ENCODE measurements at regions not wholly inside any gene's neighbourhood (a gene's known extent, or its start where the extent isn't known, plus 50 kb on each side); places are given as distances from the start of the nearest gene placed in this dataset.

DNA sequence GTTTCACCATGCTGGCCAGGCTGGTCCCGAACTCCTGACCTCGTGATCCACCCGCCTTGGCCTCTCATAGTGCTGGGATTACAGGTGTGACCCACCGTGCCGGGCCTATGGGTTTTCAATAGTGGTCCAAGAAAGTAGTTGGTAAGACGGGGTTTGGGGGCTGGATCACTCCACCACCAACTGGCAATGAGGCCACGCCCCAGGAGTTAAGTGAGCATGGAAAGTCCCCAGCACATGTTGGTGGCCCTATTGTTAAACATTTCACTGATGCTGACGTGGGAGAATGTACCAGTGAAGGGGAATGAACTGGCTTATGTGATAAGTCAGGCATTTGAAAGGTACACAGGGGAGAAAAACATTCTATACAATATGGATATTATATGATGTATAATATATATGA is 80.4 kb downstream of the CHRD start:
- TF ChIP-seq, protein P1, sequence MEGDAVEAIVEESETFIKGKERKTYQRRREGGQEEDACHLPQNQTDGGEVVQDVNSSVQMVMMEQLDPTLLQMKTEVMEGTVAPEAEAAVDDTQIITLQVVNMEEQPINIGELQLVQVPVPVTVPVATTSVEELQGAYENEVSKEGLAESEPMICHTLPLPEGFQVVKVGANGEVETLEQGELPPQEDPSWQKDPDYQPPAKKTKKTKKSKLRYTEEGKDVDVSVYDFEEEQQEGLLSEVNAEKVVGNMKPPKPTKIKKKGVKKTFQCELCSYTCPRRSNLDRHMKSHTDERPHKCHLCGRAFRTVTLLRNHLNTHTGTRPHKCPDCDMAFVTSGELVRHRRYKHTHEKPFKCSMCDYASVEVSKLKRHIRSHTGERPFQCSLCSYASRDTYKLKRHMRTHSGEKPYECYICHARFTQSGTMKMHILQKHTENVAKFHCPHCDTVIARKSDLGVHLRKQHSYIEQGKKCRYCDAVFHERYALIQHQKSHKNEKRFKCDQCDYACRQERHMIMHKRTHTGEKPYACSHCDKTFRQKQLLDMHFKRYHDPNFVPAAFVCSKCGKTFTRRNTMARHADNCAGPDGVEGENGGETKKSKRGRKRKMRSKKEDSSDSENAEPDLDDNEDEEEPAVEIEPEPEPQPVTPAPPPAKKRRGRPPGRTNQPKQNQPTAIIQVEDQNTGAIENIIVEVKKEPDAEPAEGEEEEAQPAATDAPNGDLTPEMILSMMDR (IDR thresholded peaks at IDR 0.05; ENCODE audit: unreplicated experiment), result no peak
- H3K4me1 Mint-ChIP-seq (ENCODE audit: low read depth, unreplicated experiment), result no peaks in the 10 kb centered on the region
- no peak for DNase-seq
- BruUV-seq (replicated peaks), result no TSS peak
- peaks cover 55% of the 10 kb centered on the region for H3K27me3 Mint-ChIP-seq (ENCODE audit: unreplicated experiment)
- CTCF ChIA-PET, result no interaction called here
- no peak overlapping the region for H3K27ac Mint-ChIP-seq (ENCODE audit: unreplicated experiment)
- H3K36me3 Mint-ChIP-seq (ENCODE audit: insufficient read depth, unreplicated experiment), result no peaks in the 10 kb centered on the region
- H3K4me3 Mint-ChIP-seq (ENCODE audit: low read depth, unreplicated experiment), result no peak overlapping the region
- H3K9me3 Mint-ChIP-seq (ENCODE audit: low read depth, unreplicated experiment), result no peaks in the 10 kb centered on the region
- intact Hi-C loops (cut with micrococcal nuclease; ENCODE audit: unreplicated experiment), result no loop called here

- CTCF ChIA-PET, result interaction anchor here (0.6 kb wide), 1 partner anchor 305 kb away, joined by 3 read pairs; no protein-coding TSS in a partner anchor
- H3K4me1 Mint-ChIP-seq (ENCODE audit: low read depth, unreplicated experiment), result no peaks in the 10 kb centered on the region
- no peaks in the 10 kb centered on the region for H3K36me3 Mint-ChIP-seq (ENCODE audit: insufficient read depth, unreplicated experiment)
- H3K27ac Mint-ChIP-seq (ENCODE audit: unreplicated experiment), result no peak overlapping the region
- no peak for DNase-seq
- BruUV-seq (replicated peaks), result no TSS peak
- H3K9me3 Mint-ChIP-seq (ENCODE audit: low read depth, unreplicated experiment), result no peaks in the 10 kb centered on the region
- no peak overlapping the region for H3K4me3 Mint-ChIP-seq (ENCODE audit: low read depth, unreplicated experiment)
- intact Hi-C loops (cut with micrococcal nuclease; ENCODE audit: unreplicated experiment), result no loop called here
- TF ChIP-seq, protein P1 (IDR thresholded peaks at IDR 0.05; ENCODE audit: unreplicated experiment), result no peak
- H3K27me3 Mint-ChIP-seq (ENCODE audit: unreplicated experiment), result peaks cover 61% of the 10 kb centered on the region
These were observed 81.4 kb downstream of the CHRD start for GRCh38 chr3:184461219-184461618.

GRCh38 chr3:184465883-184466412 is 86.1 kb downstream of the CHRD start:
- Mint-ChIP-seq H3K4me1 (ENCODE audit: low read depth, unreplicated experiment) (no peaks in the 10 kb centered on the region), H3K36me3 (ENCODE audit: insufficient read depth, unreplicated experiment) (no peaks in the 10 kb centered on the region), H3K9me3 (ENCODE audit: low read depth, unreplicated experiment) (no peaks in the 10 kb centered on the region), H3K4me3 (ENCODE audit: low read depth, unreplicated experiment) (no peak overlapping the region), H3K27ac (ENCODE audit: unreplicated experiment) (no peak overlapping the region), H3K27me3 (ENCODE audit: unreplicated experiment) (peaks cover 91% of the 10 kb centered on the region)
- TF ChIP-seq, protein P1 (IDR thresholded peaks at IDR 0.05; ENCODE audit: unreplicated experiment), result no peak
- no peak for DNase-seq
- CTCF ChIA-PET, result interaction anchor here (0.7 to 2.2 kb wide), 4 partner anchors 18 to 94 kb away, joined by 3 to 16 read pairs (median 10); no protein-coding TSS in a partner anchor
- BruUV-seq (replicated peaks), result no TSS peak
- intact Hi-C loops (cut with micrococcal nuclease; ENCODE audit: unreplicated experiment), result no loop called here

GRCh38 chr3:184466413-184466960 is 86.6 kb downstream of the CHRD start:
- intact Hi-C loops (cut with micrococcal nuclease; ENCODE audit: unreplicated experiment), result no loop called here
- H3K4me1 Mint-ChIP-seq (ENCODE audit: low read depth, unreplicated experiment), result no peaks in the 10 kb centered on the region
- TF ChIP-seq, protein P1 (IDR thresholded peaks at IDR 0.05; ENCODE audit: unreplicated experiment), result no peak
- no peak overlapping the region for H3K27ac Mint-ChIP-seq (ENCODE audit: unreplicated experiment)
- H3K27me3 Mint-ChIP-seq (ENCODE audit: unreplicated experiment), result peaks cover 91% of the 10 kb centered on the region
- CTCF ChIA-PET, result interaction anchor here (0.7 to 2.2 kb wide), 4 partner anchors 19 to 95 kb away, joined by 3 to 16 read pairs (median 10); no protein-coding TSS in a partner anchor
- H3K4me3 Mint-ChIP-seq (ENCODE audit: low read depth, unreplicated experiment), result no peak overlapping the region
- no peak for DNase-seq
- H3K9me3 Mint-ChIP-seq (ENCODE audit: low read depth, unreplicated experiment), result no peaks in the 10 kb centered on the region
- no TSS peak for BruUV-seq (replicated peaks)
- H3K36me3 Mint-ChIP-seq (ENCODE audit: insufficient read depth, unreplicated experiment), result no peaks in the 10 kb centered on the region
